Endodermal cell (in vitro differentiated cells): ENCODE measurements at regions not wholly inside any gene's neighbourhood (a gene's known extent, or its start where the extent isn't known, plus 50 kb on each side); places are given as distances from the start of the nearest gene placed in this dataset.

Experiments
- DNase-seq: peaks from one replicate; pipeline ENCODE4 v3.0.0-alpha.2; 2017
- H3K27ac ChIP-seq: 2 replicates; pipeline ENCODE4 v1.5.1; 2013; ENCODE audit warnings: mild to moderate bottlenecking, low read depth, low read length, moderate library complexity
- H3K27me3 ChIP-seq: 2 replicates; pipeline ENCODE4 v1.6.1; 2013; ENCODE audit warnings: mild to moderate bottlenecking, low read length, moderate library complexity; ENCODE audit not compliant: insufficient read depth, control insufficient read depth, poor library complexity, severe bottlenecking
- H3K36me3 ChIP-seq: 2 replicates; pipeline ENCODE4 v1.7.0; 2013; ENCODE audit warnings: mild to moderate bottlenecking, low read length, moderate library complexity; ENCODE audit not compliant: control insufficient read depth, insufficient read depth
- H3K4me1 ChIP-seq: one replicate; pipeline ENCODE4 v1.7.0; 2013; ENCODE audit warnings: low read length; ENCODE audit not compliant: control insufficient read depth, insufficient read depth
- H3K4me3 ChIP-seq: 2 replicates; pipeline ENCODE4 v1.5.1; 2013; ENCODE audit warnings: mild to moderate bottlenecking, low read length, moderate library complexity
- H3K9ac ChIP-seq: 2 replicates; pipeline ENCODE4 v1.6.1; 2013; ENCODE audit warnings: mild to moderate bottlenecking, low read length, moderate library complexity; ENCODE audit not compliant: poor library complexity, severe bottlenecking; ENCODE audit errors: extremely low read depth
- H3K9me3 ChIP-seq: 2 replicates; pipeline ENCODE4 v1.6.1; 2013; ENCODE audit warnings: mild to moderate bottlenecking, low read length, moderate library complexity; ENCODE audit not compliant: control insufficient read depth
- H3K27ac Mint-ChIP-seq: 2 replicates; pipeline ENCODE4 v1.8.0; 2020; ENCODE audit warnings: mixed read lengths
- H3K27me3 Mint-ChIP-seq: 2 replicates; pipeline ENCODE4 v1.8.0; 2021; ENCODE audit warnings: mild to moderate bottlenecking, mixed read lengths; ENCODE audit not compliant: insufficient read depth
- H3K36me3 Mint-ChIP-seq: 2 replicates; pipeline ENCODE4 v1.8.0; 2020; ENCODE audit warnings: low read depth, mixed read lengths
- H3K4me1 Mint-ChIP-seq: 2 replicates; pipeline ENCODE4 v1.8.0; 2020; ENCODE audit warnings: mixed read lengths
- H3K4me3 Mint-ChIP-seq: 2 replicates; pipeline ENCODE4 v1.8.0; 2020; ENCODE audit warnings: mild to moderate bottlenecking, moderate library complexity, mixed read lengths
- H3K9me3 Mint-ChIP-seq: 2 replicates; pipeline ENCODE4 v1.8.0; 2020; ENCODE audit warnings: mild to moderate bottlenecking, mixed read lengths
- WGBS, 2 experiments: methylation state at CpG; one replicate each; pipeline versions ENCODE4 v1.1.5 to v1.1.7; 2013; ENCODE audit warnings: missing lambda C conversion rate in 2 of 2, mixed read lengths in 1 of 2; ENCODE audit not compliant: insufficient coverage in 1 of 2, insufficient read length in 1 of 2; 5-methylcytosine and 5-hydroxymethylcytosine counted together
- TF ChIP-seq, protein P1 (sequence below): fragments of 200-600 bp; sonication (generic); conservative IDR thresholded peaks from 2 replicates; pipeline ENCODE4 v1.5.0; 2021; ENCODE audit warnings: antibody characterized with exemption, mild to moderate bottlenecking

DNA sequence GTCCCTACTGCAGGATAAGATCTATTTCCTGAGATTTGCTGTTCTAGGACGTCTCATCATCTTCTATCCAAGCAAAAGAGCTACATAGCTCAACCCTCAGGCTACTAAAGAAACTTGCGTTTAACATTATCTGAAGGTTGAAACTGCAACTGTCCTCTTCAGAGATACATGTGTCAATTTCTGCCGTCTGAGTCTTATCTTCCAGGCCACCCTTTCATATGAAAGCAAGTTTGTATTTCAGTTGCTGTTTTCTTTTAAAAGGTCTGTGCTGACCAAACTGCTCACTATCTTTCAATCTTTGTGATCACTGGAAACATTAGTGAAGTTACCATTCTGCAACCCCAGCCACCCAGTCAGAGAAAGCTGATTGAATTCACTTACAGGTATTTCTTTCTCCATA is 108.6 kb upstream of the RAB3GAP2 start:
- Histone ChIP-seq H3K4me1 (peaks cover 4% of the 10 kb centered on the region), H3K9me3 (peaks cover 19% of the 10 kb centered on the region), H3K27me3 (no peaks in the 10 kb centered on the region), H3K4me3 (no peak overlapping the region), H3K27ac (no peak overlapping the region), H3K36me3 (no peaks in the 10 kb centered on the region), H3K9ac (no peak overlapping the region)
- Mint-ChIP-seq H3K4me3 (no peak overlapping the region), H3K4me1 (peaks cover 25% of the 10 kb centered on the region), H3K9me3 (peaks cover 31% of the 10 kb centered on the region), H3K36me3 (no peaks in the 10 kb centered on the region), H3K27me3 (peaks cover 3% of the 10 kb centered on the region), H3K27ac (no peak overlapping the region)
- WGBS, 2 experiments, result 88 to 92% methylated on average over 3 of the region's 3 CpGs
- DNase-seq, result no peak
- TF ChIP-seq, protein P1, sequence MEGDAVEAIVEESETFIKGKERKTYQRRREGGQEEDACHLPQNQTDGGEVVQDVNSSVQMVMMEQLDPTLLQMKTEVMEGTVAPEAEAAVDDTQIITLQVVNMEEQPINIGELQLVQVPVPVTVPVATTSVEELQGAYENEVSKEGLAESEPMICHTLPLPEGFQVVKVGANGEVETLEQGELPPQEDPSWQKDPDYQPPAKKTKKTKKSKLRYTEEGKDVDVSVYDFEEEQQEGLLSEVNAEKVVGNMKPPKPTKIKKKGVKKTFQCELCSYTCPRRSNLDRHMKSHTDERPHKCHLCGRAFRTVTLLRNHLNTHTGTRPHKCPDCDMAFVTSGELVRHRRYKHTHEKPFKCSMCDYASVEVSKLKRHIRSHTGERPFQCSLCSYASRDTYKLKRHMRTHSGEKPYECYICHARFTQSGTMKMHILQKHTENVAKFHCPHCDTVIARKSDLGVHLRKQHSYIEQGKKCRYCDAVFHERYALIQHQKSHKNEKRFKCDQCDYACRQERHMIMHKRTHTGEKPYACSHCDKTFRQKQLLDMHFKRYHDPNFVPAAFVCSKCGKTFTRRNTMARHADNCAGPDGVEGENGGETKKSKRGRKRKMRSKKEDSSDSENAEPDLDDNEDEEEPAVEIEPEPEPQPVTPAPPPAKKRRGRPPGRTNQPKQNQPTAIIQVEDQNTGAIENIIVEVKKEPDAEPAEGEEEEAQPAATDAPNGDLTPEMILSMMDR, result no peak

DNA sequence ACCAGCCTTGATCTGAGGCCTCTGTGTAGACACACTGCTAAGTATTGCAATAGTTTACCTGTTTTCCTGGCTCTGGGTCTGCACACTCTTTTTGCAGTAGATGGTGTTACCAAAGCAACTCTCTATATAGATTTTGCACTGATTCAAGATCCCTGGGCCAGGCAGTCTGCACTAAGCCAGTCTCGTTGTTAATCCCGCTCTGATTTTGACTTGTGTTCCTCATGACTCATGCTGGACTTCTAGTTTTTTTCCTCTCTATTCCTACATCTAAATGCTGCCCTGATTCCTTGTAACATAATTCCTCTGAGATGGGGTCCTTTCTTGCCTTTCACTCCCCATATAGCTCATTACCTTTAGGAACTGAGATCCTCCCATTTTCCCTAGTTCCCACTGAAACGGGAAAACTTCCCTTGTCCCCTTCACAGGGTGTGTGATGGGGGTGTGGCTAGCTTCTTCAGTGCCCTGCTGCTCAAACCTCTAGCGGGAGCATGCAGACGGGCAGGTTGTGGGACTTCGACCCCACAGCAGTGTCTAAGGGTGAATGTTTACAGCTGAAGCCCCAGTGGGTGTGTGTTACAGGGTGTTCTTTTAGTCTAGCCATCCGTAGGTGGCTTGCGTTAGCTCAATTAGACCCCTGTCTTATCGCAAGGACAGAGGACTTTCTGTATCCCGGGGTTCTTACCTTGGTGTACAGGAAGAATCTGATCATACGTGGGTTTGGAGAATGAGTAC is 106.5 kb upstream of the RAB3GAP2 start:
- no peak overlapping the region for H3K4me3 Mint-ChIP-seq
- 78 to 92% methylated on average over 7 to 11 of the region's 11 CpGs for WGBS, 2 experiments
- no peaks in the 10 kb centered on the region for H3K36me3 Mint-ChIP-seq

DNA sequence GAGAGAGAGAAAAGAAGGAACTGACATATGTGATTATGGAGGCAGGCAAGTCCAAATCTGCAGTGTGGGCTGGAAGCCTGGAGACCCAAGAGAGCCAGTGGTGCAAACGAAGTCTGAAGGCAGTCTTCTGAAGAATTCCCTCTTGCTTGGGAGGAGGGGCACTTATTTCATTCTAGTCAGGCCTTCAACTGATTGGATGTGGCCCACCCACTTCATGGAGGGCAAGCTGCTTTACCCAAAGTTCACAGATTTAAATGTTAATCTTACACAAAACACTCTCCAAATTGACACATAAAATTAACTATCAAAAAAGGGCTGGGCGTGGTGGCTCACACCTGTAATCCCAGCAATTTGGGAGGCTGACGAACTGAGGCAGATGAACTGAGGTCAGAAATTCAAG is 103.5 kb upstream of the RAB3GAP2 start:
- no peaks in the 10 kb centered on the region for H3K36me3 ChIP-seq
- DNase-seq, result no peak

More for the DNA sequence above, 106.5 kb upstream of the RAB3GAP2 start:
- Mint-ChIP-seq H3K27me3 (peaks cover 3% of the 10 kb centered on the region), H3K27ac (no peak overlapping the region), H3K9me3 (peaks cover 29% of the 10 kb centered on the region), H3K4me1 (peaks cover 15% of the 10 kb centered on the region)
- Histone ChIP-seq H3K4me3 (no peak overlapping the region), H3K9ac (no peak overlapping the region), H3K27me3 (no peaks in the 10 kb centered on the region), H3K36me3 (no peaks in the 10 kb centered on the region), H3K9me3 (peaks cover 7% of the 10 kb centered on the region), H3K27ac (no peak overlapping the region), H3K4me1 (peaks cover 4% of the 10 kb centered on the region)
- DNase-seq, result no peak
- TF ChIP-seq, protein P1, result no peak

More for the DNA sequence above, 103.5 kb upstream of the RAB3GAP2 start:
- peaks cover 13% of the 10 kb centered on the region for H3K9me3 Mint-ChIP-seq
- Histone ChIP-seq H3K4me1 (peaks cover 6% of the 10 kb centered on the region), H3K9me3 (no peaks in the 10 kb centered on the region), H3K27me3 (no peaks in the 10 kb centered on the region), H3K4me3 (no peak overlapping the region), H3K9ac (no peak overlapping the region), H3K27ac (no peak overlapping the region)
- H3K36me3 Mint-ChIP-seq, result no peaks in the 10 kb centered on the region
- H3K27ac Mint-ChIP-seq, result no peak overlapping the region
- H3K4me3 Mint-ChIP-seq, result no peak overlapping the region
- no peaks in the 10 kb centered on the region for H3K27me3 Mint-ChIP-seq
- WGBS, 2 experiments, result 77 to 91% methylated on average over 3 of the region's 3 CpGs
- H3K4me1 Mint-ChIP-seq, result peaks cover 6% of the 10 kb centered on the region
- TF ChIP-seq, protein P1, result no peak
